Activated CD8-positive, alpha-beta T cell treated with anti-CD3 and anti-CD28 coated beads, Interleukin-2, amount 10 ng/mL, durations not matched to agents 7 days and 5 days (primary cell): ENCODE measurements at regions not wholly inside any gene's neighbourhood (a gene's known extent, or its start where the extent isn't known, plus 50 kb on each side); places are given as distances from the start of the nearest gene placed in this dataset.

Experiments
- ATAC-seq: fragments of 150-1000 bp; cut with Tn5 transposase; one replicate; pipeline ENCODE4 v1.10.0; 2021; ENCODE audit warnings: moderate library complexity
- CTCF ChIA-PET: fragments of 350-600 bp; sonication (Branson Sonifier 250); formaldehyde crosslinking; loops from one replicate; lab custom pipeline; 2021; ENCODE audit warnings: antibody characterized with exemption; lab: Charles Lee
- POLR2A ChIA-PET: fragments of 350-600 bp; sonication (Branson Sonifier 250); formaldehyde crosslinking; loops from one replicate; lab custom pipeline; 2021; ENCODE audit warnings: antibody characterized with exemption; lab: Charles Lee
- DNase-seq: peaks from one replicate; pipeline ENCODE4 v3.0.0-alpha.2; 2020
- H3K27ac Mint-ChIP-seq: one replicate; pipeline ENCODE4 v1.8.0; 2021; ENCODE audit warnings: mild to moderate bottlenecking, mixed read lengths
- H3K27me3 Mint-ChIP-seq: one replicate; pipeline ENCODE4 v1.8.0; 2021; ENCODE audit warnings: low read depth, mixed read lengths
- H3K36me3 Mint-ChIP-seq: one replicate; pipeline ENCODE4 v1.8.0; 2021; ENCODE audit warnings: low read depth, mixed read lengths
- H3K4me1 Mint-ChIP-seq: one replicate; pipeline ENCODE4 v1.8.0; 2021; ENCODE audit warnings: low read depth, mixed read lengths
- H3K4me3 Mint-ChIP-seq: one replicate; pipeline ENCODE4 v1.8.0; 2021; ENCODE audit warnings: mild to moderate bottlenecking, mixed read lengths
- H3K9me3 Mint-ChIP-seq: one replicate; pipeline ENCODE4 v1.8.0; 2022; ENCODE audit warnings: mixed read lengths; ENCODE audit not compliant: insufficient read depth

GRCh38 chr16:54576785-54577184, 290.2 kb upstream of the IRX3 start:
- Mint-ChIP-seq H3K27me3 (peaks cover 7% of the 10 kb centered on the region), H3K9me3 (no peaks in the 10 kb centered on the region), H3K4me1 (no peaks in the 10 kb centered on the region), H3K4me3 (no peak overlapping the region), H3K36me3 (no peaks in the 10 kb centered on the region), H3K27ac (no peak overlapping the region)
- ATAC-seq = no peak
- DNase-seq = no peak
- CTCF ChIA-PET = no interaction called here
- POLR2A ChIA-PET = no interaction called here

DNA sequence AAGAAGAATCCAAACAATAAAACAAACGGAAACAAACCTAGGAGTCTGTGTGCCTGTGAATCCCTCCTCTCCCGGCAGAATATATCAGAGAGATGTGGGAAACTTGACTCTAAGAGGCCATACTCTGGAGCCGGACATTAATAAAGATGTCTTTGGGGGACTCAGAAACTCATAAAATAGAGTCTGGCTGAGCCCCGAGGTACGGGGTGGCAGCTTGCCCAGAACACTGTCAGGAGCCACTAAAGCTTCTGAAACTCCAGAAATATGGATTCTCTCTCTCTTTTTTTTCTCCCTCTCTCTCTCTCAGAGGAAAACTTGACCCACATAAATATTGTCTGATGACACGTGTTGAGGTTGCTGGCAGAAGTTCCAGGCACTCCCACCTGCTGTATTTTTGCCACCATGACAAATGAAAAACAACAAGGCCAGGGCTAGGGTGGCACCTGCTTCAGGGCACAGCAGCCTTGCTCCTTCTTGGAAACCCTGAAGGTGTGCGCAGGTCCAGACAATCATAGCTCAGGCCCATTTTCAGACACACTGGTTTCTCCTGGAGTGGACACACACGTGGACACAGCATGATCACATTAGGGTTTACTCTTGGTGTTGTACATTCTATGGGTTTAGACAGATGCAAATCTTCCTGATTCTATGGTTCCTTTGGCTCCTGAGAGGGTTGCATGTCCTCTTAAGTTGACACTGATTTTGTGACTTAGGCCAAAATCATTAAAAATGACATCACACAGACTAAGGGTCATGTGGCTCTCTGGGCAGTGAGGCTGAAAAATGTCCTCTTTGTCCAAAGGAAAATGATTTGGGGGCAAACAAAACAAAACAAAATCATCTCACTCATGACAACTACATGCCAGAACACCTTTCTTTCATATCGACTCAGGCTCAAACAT, 282.6 kb upstream of the IRX3 start:
- ATAC-seq (no peak), DNase-seq (no peak)
- Mint-ChIP-seq H3K9me3 (no peaks in the 10 kb centered on the region), H3K4me3 (no peak overlapping the region), H3K36me3 (no peaks in the 10 kb centered on the region), H3K27ac (no peak overlapping the region), H3K27me3 (no peaks in the 10 kb centered on the region), H3K4me1 (no peaks in the 10 kb centered on the region)
- ChIA-PET CTCF (no interaction called here), POLR2A (no interaction called here)

DNA sequence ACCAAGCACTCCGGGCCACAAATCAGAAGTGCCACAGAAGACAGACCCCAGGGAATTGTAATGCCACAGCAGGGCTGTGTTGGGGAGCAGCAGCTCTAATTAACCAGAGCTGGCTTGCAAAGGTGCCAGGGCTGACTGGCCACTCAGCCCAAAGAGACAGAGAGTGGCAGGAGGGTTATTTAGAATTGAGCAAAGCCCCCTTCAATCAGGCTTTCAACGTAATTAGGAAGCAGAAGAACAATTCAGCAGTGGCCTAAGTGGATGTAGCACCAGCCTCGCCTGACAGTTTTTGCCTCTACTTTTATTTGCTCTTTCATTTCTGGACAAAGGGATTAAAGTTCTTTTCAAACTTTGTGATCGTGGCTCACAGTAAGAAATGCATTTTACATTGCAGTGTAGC, 278.3 kb upstream of the IRX3 start:
- POLR2A ChIA-PET = no interaction called here
- H3K27ac Mint-ChIP-seq = no peak overlapping the region
- DNase-seq = no peak
- H3K9me3 Mint-ChIP-seq = no peaks in the 10 kb centered on the region
- no peaks in the 10 kb centered on the region for H3K27me3 Mint-ChIP-seq
- CTCF ChIA-PET = no interaction called here
- no peak for ATAC-seq
- no peaks in the 10 kb centered on the region for H3K36me3 Mint-ChIP-seq
- H3K4me1 Mint-ChIP-seq = no peaks in the 10 kb centered on the region
- H3K4me3 Mint-ChIP-seq = no peak overlapping the region

- H3K4me3 Mint-ChIP-seq = no peak overlapping the region
- no peaks in the 10 kb centered on the region for H3K36me3 Mint-ChIP-seq
- DNase-seq = no peak
- ChIA-PET CTCF (no interaction called here), POLR2A (no interaction called here)
- no peaks in the 10 kb centered on the region for H3K9me3 Mint-ChIP-seq
- H3K4me1 Mint-ChIP-seq = no peaks in the 10 kb centered on the region
- H3K27me3 Mint-ChIP-seq = no peaks in the 10 kb centered on the region
- no peak for ATAC-seq
- H3K27ac Mint-ChIP-seq = no peak overlapping the region
Measured at GRCh38 chr16:54554581-54554980, 268.0 kb upstream of the IRX3 start.

DNA sequence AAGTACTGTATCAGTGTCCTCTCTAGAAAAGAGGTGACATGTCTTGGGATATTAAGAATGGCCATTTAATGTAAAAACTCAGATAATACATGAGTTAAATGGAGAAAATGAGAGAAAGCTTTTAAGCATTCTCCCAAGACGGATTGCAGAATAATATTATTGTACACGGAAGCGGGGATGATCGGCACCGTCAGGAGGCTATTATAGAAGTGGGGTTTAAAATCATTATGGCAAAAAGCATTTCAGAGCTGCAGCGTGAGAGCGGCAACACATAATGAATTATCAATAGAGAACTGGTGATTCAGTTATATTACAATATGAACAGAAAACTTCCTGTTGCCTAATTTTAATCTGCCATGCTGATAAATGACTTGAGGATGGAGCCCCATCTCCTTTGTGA, 261.7 kb upstream of the IRX3 start:
- Mint-ChIP-seq H3K4me3 (no peak overlapping the region), H3K27me3 (no peaks in the 10 kb centered on the region), H3K4me1 (no peaks in the 10 kb centered on the region), H3K9me3 (no peaks in the 10 kb centered on the region), H3K27ac (no peak overlapping the region), H3K36me3 (no peaks in the 10 kb centered on the region)
- ATAC-seq (no peak), DNase-seq (no peak)
- CTCF ChIA-PET = no interaction called here
- POLR2A ChIA-PET = no interaction called here

DNA sequence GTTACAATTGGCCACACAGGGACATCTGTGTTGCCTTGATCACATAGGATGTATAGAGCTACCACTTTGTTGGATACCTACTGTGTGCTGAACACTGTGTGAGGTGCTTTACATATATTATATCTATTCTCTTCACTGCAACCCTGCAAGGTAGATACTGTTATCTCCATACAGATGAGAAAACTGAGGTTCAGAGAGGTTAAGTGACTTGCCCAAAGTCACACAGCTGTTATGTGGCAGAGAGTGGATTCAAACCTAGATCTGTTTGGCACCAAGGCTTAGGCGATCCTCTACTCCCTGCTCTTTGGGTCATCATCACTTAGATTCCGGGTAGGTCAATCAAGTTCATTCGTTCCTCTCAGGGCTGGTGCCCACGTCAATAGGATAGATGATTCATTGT, 260.5 kb upstream of the IRX3 start:
- Mint-ChIP-seq H3K27ac (no peak overlapping the region), H3K9me3 (no peaks in the 10 kb centered on the region), H3K4me1 (no peaks in the 10 kb centered on the region), H3K4me3 (no peak overlapping the region), H3K27me3 (no peaks in the 10 kb centered on the region), H3K36me3 (no peaks in the 10 kb centered on the region)
- POLR2A ChIA-PET = no interaction called here
- CTCF ChIA-PET = no interaction called here
- DNase-seq = no peak
- ATAC-seq = no peak

DNA sequence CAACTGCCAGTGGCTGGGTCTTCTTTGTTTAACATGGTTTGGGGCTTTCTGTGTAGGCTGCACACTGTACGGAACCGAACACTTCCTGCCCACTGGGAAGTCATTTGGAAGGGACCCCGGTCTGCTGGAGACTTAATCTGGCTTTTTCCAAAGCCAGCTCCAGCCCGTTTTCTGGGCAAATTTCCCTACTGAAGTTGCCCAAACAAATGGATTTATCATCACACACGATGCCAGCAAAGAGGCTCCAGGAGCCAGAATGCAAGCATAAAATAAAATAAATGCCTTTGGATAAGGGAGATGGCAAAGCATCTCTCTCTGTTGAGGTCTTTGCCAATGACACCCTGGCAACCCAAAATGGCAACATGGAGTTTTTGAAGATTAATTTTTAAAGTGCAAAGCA, 259.9 kb upstream of the IRX3 start:
- H3K4me1 Mint-ChIP-seq = no peaks in the 10 kb centered on the region
- DNase-seq (no peak), ATAC-seq (no peak)
- H3K27me3 Mint-ChIP-seq = no peaks in the 10 kb centered on the region
- H3K36me3 Mint-ChIP-seq = no peaks in the 10 kb centered on the region
- ChIA-PET POLR2A (no interaction called here), CTCF (no interaction called here)
- H3K27ac Mint-ChIP-seq = no peak overlapping the region
- H3K4me3 Mint-ChIP-seq = no peak overlapping the region
- H3K9me3 Mint-ChIP-seq = no peaks in the 10 kb centered on the region

DNA sequence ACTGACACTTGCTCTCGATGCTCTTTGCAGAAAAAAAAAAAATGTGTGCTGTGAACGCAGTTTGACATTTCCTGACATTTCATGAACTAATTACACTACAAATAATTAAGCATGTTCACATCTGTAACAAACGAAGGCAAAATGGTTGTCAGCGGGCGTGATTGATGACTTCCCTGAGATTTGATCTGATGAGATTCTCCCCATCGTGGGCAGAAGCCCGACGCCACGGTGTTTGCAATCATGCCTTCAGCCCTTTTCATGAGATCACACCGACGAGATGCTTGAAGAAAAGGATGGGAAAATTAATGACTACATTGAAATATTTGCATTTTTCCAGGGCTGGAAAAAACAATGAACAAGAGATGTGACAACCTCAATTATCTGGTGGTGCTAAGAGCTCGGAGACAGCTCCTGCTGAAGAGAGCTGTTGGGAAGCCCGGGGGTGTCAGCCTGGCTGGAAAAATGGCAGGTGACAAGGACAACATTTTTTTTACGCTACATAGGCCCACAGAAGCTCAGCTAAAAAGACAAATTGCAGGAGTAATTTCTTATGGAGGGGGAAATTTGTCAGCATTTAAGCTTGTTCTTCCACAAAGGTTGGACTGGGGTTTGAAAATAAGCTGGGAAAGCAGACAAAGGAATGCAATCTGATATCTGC, 259.4 kb upstream of the IRX3 start:
- no peak for DNase-seq
- Mint-ChIP-seq H3K9me3 (no peaks in the 10 kb centered on the region), H3K27me3 (no peaks in the 10 kb centered on the region), H3K36me3 (no peaks in the 10 kb centered on the region), H3K4me3 (no peak overlapping the region), H3K27ac (no peak overlapping the region), H3K4me1 (no peaks in the 10 kb centered on the region)
- CTCF ChIA-PET = no interaction called here
- POLR2A ChIA-PET = no interaction called here
- ATAC-seq = no peak

DNA sequence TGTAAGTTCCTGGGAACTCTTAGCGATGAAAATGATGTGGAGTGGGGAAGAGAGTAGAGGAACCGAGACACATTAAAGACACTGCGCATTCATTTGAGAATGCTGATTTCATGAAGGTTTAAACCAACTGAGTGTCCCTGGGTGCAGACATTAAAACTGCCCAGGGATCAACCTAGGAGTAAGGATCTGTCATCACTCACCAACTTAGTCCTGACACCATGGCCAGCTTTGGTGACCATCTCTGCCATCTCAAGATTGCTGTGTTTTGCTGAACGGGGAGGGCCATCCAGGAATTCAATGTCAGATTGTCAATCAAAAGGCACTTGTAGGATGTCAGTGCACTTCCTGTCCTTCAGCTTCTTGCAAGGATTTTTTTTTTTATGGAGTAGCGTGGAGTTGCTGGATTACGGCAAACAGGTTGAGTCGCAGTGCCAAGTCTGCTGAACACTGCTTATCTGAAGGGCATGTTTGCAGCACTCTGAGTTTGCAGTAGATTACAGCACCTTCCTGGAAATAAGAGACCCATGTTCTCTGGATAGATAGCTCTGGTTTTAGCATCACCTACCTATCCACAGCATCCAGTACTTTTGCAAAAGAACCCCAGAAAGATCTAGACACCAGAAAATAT, 258.1 kb upstream of the IRX3 start:
- CTCF ChIA-PET = no interaction called here
- Mint-ChIP-seq H3K27me3 (no peaks in the 10 kb centered on the region), H3K27ac (no peak overlapping the region), H3K4me3 (no peak overlapping the region), H3K36me3 (no peaks in the 10 kb centered on the region), H3K9me3 (no peaks in the 10 kb centered on the region), H3K4me1 (no peaks in the 10 kb centered on the region)
- DNase-seq (no peak), ATAC-seq (no peak)
- POLR2A ChIA-PET = no interaction called here

GRCh38 chr16:54542805-54543505, 256.4 kb upstream of the IRX3 start:
- ATAC-seq (no peak), DNase-seq (no peak)
- Mint-ChIP-seq H3K36me3 (no peaks in the 10 kb centered on the region), H3K27me3 (no peaks in the 10 kb centered on the region), H3K4me1 (no peaks in the 10 kb centered on the region), H3K9me3 (no peaks in the 10 kb centered on the region), H3K27ac (no peak overlapping the region), H3K4me3 (no peak overlapping the region)
- ChIA-PET POLR2A (no interaction called here), CTCF (no interaction called here)

- H3K4me1 Mint-ChIP-seq = no peaks in the 10 kb centered on the region
- POLR2A ChIA-PET = no interaction called here
- no peaks in the 10 kb centered on the region for H3K36me3 Mint-ChIP-seq
- ATAC-seq = no peak
- H3K27ac Mint-ChIP-seq = no peak overlapping the region
- H3K4me3 Mint-ChIP-seq = no peak overlapping the region
- H3K9me3 Mint-ChIP-seq = no peaks in the 10 kb centered on the region
- H3K27me3 Mint-ChIP-seq = no peaks in the 10 kb centered on the region
- CTCF ChIA-PET = no interaction called here
- DNase-seq = no peak
Measured at GRCh38 chr16:54540525-54541180, 254.1 kb upstream of the IRX3 start.
